NCI-H2227 treated with DMSO at 0.1 percent for 48 hours (cell line): ENCODE measurements at regions not wholly inside any gene's neighbourhood (a gene's known extent, or its start where the extent isn't known, plus 50 kb on each side); places are given as distances from the start of the nearest gene placed in this dataset.

Experiments
- DNase-seq: peaks from one replicate; lab custom pipeline; 2025; lab: John Stamatoyannopoulos, UW

DNA sequence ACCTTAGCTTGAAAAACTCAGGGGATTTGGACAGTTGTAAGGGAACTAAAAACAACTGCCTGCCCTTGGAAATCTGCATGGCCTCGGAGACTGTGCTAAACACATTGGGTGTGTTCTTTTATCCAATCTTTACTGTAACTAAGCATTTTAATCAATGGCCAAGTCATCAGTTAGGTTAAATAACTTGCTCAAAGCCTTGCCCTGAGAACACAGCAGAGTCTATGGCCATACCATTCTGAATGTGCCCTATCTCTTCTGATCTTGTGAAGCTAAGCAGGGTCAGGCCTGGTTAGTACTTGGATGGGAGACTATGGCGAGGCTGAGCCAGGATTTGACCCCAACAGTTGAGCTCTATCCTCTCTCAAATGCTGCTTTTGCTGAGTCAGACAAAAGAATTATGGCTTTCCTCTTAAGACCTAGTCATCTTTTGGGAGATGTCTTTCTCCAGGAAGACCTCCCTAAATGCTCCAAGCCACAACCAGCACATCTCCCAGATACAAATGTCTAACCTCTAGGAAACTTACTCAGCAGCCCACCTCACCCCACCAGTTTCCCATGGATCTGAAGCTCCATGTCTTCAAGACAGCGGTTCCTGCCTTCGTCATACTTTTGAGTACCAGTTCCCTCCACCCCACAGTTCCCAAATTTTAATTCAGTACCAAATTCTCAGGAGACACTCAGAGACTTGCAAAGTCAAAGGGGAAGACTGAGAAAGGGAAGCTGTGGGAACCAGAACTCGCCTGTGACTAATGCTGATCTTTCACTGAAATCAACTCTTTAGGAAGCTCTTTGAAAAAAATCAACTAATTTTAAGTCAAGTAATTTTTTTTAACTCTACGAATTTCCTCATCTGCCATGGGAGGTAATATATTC, 336.1 kb downstream of the MAF start:
- DNase-seq: no peak

DNA sequence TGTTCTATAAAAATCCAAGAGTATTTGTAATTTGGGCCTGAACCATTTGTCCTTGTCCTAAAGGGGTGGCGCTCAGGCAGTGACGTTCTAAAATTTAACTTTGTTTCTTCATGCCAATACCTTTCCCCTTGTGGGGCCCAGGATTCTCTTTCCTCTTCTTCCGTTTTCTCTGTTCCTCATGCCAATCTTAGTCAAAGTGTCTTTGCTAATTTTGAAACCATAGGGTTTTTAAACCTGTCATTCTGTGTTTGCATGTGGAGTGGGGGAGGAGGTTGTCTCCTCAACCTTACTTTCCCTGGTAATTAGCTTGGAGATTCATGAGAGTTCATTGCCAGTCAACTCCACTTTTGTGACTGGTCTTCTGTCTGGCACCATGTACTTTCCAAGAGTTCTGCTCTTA, 337.1 kb downstream of the MAF start:
- DNase-seq: no peak
